Panc1 (cell line): ENCODE measurements at regions not wholly inside any gene's neighbourhood (a gene's known extent, or its start where the extent isn't known, plus 50 kb on each side); places are given as distances from the start of the nearest gene placed in this dataset.

Experiments
- ATAC-seq: fragments of 200-7000 bp; cut with Tn5 transposase; 2 replicates; pipeline ENCODE4 v1.9.1; 2020; ENCODE audit warnings: mild to moderate bottlenecking, moderate library complexity
- BruUV-seq: library from RNA; stranded (reverse); fragments of 400-500 nt; replicated peaks from 2 replicates; lab custom pipeline; 2021; lab: Mats Ljungman, UMichigan
- CTCF ChIA-PET: fragments of 300-600 bp; sonication (Branson Sonifier 250); formaldehyde crosslinking; loops from one replicate; lab custom pipeline; 2022; ENCODE audit warnings: antibody characterized with exemption; lab: Charles Lee
- POLR2A ChIA-PET: fragments of 300-600 bp; sonication (Branson Sonifier 250); formaldehyde crosslinking; loops from one replicate; lab custom pipeline; 2022; ENCODE audit warnings: antibody characterized with exemption; lab: Charles Lee
- DNase-seq: peaks from one replicate; pipeline ENCODE4 v3.0.0-alpha.2; 2010; ENCODE audit warnings: low read depth, low spot score
- H3K27ac ChIP-seq: 2 replicates; pipeline ENCODE4 v1.5.1; 2011; ENCODE audit warnings: mild to moderate bottlenecking, low read length, inconsistent platforms
- H3K27me3 ChIP-seq: fragments of 200-500 bp; sonication (Bioruptor generic); 2 replicates; pipeline ENCODE4 v1.6.0; 2014; ENCODE audit warnings: low read length, inconsistent platforms; ENCODE audit not compliant: control insufficient read depth, insufficient read depth
- H3K36me3 ChIP-seq: fragments of 200-500 bp; sonication (Bioruptor generic); 2 replicates; pipeline ENCODE4 v1.5.1; 2014; ENCODE audit warnings: inconsistent platforms, mild to moderate bottlenecking, low read length, moderate library complexity; ENCODE audit not compliant: control insufficient read depth, insufficient read depth
- H3K4me1 ChIP-seq: 2 replicates; pipeline ENCODE4 v1.5.1; 2011; ENCODE audit warnings: inconsistent platforms, mild to moderate bottlenecking, low read length, moderate library complexity; ENCODE audit not compliant: control insufficient read depth, insufficient read depth
- H3K4me3 ChIP-seq, 2 experiments: 2 replicates each; pipeline ENCODE4 v1.5.1; 2011 to 2012; ENCODE audit warnings: low read depth in 2 of 2, low read length in 2 of 2, mild to moderate bottlenecking in 2 of 2, inconsistent platforms in 1 of 2, moderate library complexity in 1 of 2
- H3K9me3 ChIP-seq: fragments of 200-500 bp; sonication (Bioruptor generic); 2 replicates; pipeline ENCODE4 v1.5.1; 2014; ENCODE audit warnings: low read depth, mild to moderate bottlenecking, inconsistent platforms, low read length, moderate library complexity; ENCODE audit not compliant: control insufficient read depth, insufficient read depth
- POLR2AphosphoS5 ChIP-seq: IDR thresholded peaks from 2 replicates; pipeline ENCODE4 v1.6.1; 2012; ENCODE audit warnings: mild to moderate bottlenecking, low read depth, low read length, moderate library complexity
- REST ChIP-seq, 2 experiments: IDR thresholded peaks; 2 replicates each; pipeline ENCODE4 v1.6.1; 2011 to 2012; ENCODE audit warnings: low read depth in 2 of 2, control low read depth in 1 of 2, low read length in 1 of 2, mild to moderate bottlenecking in 1 of 2, moderate library complexity in 1 of 2; ENCODE audit not compliant: insufficient read depth in 1 of 2
- SIN3A ChIP-seq: IDR thresholded peaks from 2 replicates; pipeline ENCODE4 v1.6.1; 2012; ENCODE audit warnings: low read depth, mild to moderate bottlenecking, low read length, moderate library complexity, borderline replicate concordance; ENCODE audit not compliant: insufficient read depth
- TCF7L2 ChIP-seq: IDR thresholded peaks from 2 replicates; pipeline ENCODE4 v1.6.1; 2011; ENCODE audit warnings: mild to moderate bottlenecking, low read depth, low read length, inconsistent platforms
- in situ Hi-C: cut with HindIII; loops from 2 replicates; pipeline ENCODE4 v1.10.0; 2016; ENCODE audit warnings: low sequenced_read_pairs, low pct_unique_long_range_greater_than_20kb
- intact Hi-C: fragments of 100-400 bp; cut with micrococcal nuclease; formaldehyde crosslinking; loops from one replicate; pipeline ENCODE4 v1.10.0; 2022; ENCODE audit not compliant: unreplicated experiment
- TF ChIP-seq, protein P1 (sequence below): fragments of 450-650 bp; IDR thresholded peaks from 2 replicates; pipeline ENCODE4 v1.5.1; 2017; ENCODE audit warnings: mild to moderate bottlenecking

- Histone ChIP-seq H3K27ac (no peak overlapping the region), H3K27me3 (peaks cover 2% of the 10 kb centered on the region; the same call in 1 of the 2 replicates), H3K9me3 (no peaks in the 10 kb centered on the region), H3K36me3 (no peaks in the 10 kb centered on the region), H3K4me3 (no peak overlapping the region), H3K4me1 (no peaks in the 10 kb centered on the region)
- TF ChIP-seq REST (IDR thresholded peaks at IDR 0.05; ENCODE audit: insufficient read depth in 1 of 2, low read depth in 2 of 2, low read length in 1 of 2): no peak
- TF ChIP-seq SIN3A: no peak
- TF ChIP-seq, protein P1, sequence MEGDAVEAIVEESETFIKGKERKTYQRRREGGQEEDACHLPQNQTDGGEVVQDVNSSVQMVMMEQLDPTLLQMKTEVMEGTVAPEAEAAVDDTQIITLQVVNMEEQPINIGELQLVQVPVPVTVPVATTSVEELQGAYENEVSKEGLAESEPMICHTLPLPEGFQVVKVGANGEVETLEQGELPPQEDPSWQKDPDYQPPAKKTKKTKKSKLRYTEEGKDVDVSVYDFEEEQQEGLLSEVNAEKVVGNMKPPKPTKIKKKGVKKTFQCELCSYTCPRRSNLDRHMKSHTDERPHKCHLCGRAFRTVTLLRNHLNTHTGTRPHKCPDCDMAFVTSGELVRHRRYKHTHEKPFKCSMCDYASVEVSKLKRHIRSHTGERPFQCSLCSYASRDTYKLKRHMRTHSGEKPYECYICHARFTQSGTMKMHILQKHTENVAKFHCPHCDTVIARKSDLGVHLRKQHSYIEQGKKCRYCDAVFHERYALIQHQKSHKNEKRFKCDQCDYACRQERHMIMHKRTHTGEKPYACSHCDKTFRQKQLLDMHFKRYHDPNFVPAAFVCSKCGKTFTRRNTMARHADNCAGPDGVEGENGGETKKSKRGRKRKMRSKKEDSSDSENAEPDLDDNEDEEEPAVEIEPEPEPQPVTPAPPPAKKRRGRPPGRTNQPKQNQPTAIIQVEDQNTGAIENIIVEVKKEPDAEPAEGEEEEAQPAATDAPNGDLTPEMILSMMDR: no peak
- no peak for TF ChIP-seq POLR2AphosphoS5
- TF ChIP-seq TCF7L2: no peak
- intact Hi-C loops: no loop called here
- ChIA-PET POLR2A (no interaction called here), CTCF (no interaction called here)
- BruUV-seq: no TSS peak
- in situ Hi-C loops: no loop called here
- ATAC-seq (no peak), DNase-seq (no peak)
These were observed 141.0 kb upstream of the POU3F1 start for GRCh38 chr1:38187552-38187951.

- H3K27ac ChIP-seq: no peak overlapping the region
- no peaks in the 10 kb centered on the region for H3K9me3 ChIP-seq
- intact Hi-C loops (no loop called here), in situ Hi-C loops (no loop called here)
- no peaks in the 10 kb centered on the region for H3K4me1 ChIP-seq
- CTCF ChIA-PET: no interaction called here
- no peak overlapping the region for H3K4me3 ChIP-seq
- POLR2A ChIA-PET: no interaction called here
- DNase-seq: no peak
- no peak for TF ChIP-seq POLR2AphosphoS5
- ATAC-seq: no peak
- no TSS peak for BruUV-seq
- H3K27me3 ChIP-seq: peaks cover 2% of the 10 kb centered on the region; the same call in 1 of the 2 replicates
- H3K36me3 ChIP-seq: no peaks in the 10 kb centered on the region
These were observed 140.0 kb upstream of the POU3F1 start for GRCh38 chr1:38186566-38186965.

- intact Hi-C loops (no loop called here), in situ Hi-C loops (no loop called here)
- H3K9me3 ChIP-seq: no peaks in the 10 kb centered on the region
- H3K27ac ChIP-seq: no peak overlapping the region
- CTCF ChIA-PET: no interaction called here
- no peaks in the 10 kb centered on the region for H3K36me3 ChIP-seq
- TF ChIP-seq TCF7L2: no peak
- TF ChIP-seq, protein P1: no peak
- no peak for TF ChIP-seq POLR2AphosphoS5
- TF ChIP-seq REST (IDR thresholded peaks at IDR 0.05; ENCODE audit: insufficient read depth in 1 of 2, low read depth in 2 of 2, low read length in 1 of 2): no peak
- no peak for TF ChIP-seq SIN3A
- H3K4me1 ChIP-seq: no peaks in the 10 kb centered on the region
- BruUV-seq: no TSS peak
- no peak overlapping the region for H3K4me3 ChIP-seq
- POLR2A ChIA-PET: no interaction called here
- DNase-seq (no peak), ATAC-seq (no peak)
- H3K27me3 ChIP-seq: peaks cover 2% of the 10 kb centered on the region; the same call in 1 of the 2 replicates
These were observed 139.3 kb upstream of the POU3F1 start for GRCh38 chr1:38185913-38186312.
